ENCODE measurements at regions not wholly inside any gene's neighbourhood (a gene's known extent, or its start where the extent isn't known, plus 50 kb on each side); places are given as distances from the start of the nearest gene placed in this dataset.

GRCh38 chr9:32915802-32916201 is 85.6 kb downstream of the APTX start:
- Histone ChIP-seq H4K20me1 (ENCODE audit: control insufficient read depth, extremely low read depth, insufficient read depth, low read length) (no peaks in the 10 kb centered on the region), H3K79me2 (ENCODE audit: control insufficient read depth, insufficient read depth, low read length) (no peaks in the 10 kb centered on the region), H3K27me3 (ENCODE audit: control insufficient read depth, insufficient read depth, low read length) (no peaks in the 10 kb centered on the region), H3K4me2 (ENCODE audit: extremely low read depth, insufficient read depth, low read length) (no peak overlapping the region), H3K27ac (ENCODE audit: insufficient read depth, low read length) (no peak overlapping the region), H3K4me3 (replicated peaks in 1 of 4; ENCODE audit: control extremely low read depth in 1 of 4, insufficient read depth in 1 of 4, low read depth in 3 of 4, low read length in 4 of 4) (no peak overlapping the region), H3K9ac (ENCODE audit: insufficient read depth, low read length) (no peak overlapping the region), H3K36me3 (ENCODE audit: control insufficient read depth, insufficient read depth, low read length) (no peaks in the 10 kb centered on the region), H3K4me1 (ENCODE audit: control insufficient read depth, extremely low read depth, insufficient read depth, low read length) (no peaks in the 10 kb centered on the region), H2AFZ (ENCODE audit: low read length) (no peak overlapping the region), H3K9me3 (ENCODE audit: control insufficient read depth, insufficient read depth, low read depth, low read length) (no peaks in the 10 kb centered on the region)
- no peak for TF ChIP-seq EZH2 (IDR thresholded peaks at IDR 0.05; ENCODE audit: low read length, missing control alignments)
- no peak for TF ChIP-seq CTCF (conservative IDR thresholded peaks at IDR 0.05 in 1 of 2, IDR thresholded peaks at IDR 0.05 in 1 of 2; ENCODE audit: low read depth in 1 of 2, low read length in 2 of 2)
- no peak for DNase-seq (ENCODE audit: low read depth in 2 of 2)

- Histone ChIP-seq H3K36me3 (ENCODE audit: control insufficient read depth, insufficient read depth, low read length) (no peaks in the 10 kb centered on the region), H3K4me3 (replicated peaks in 1 of 4; ENCODE audit: control extremely low read depth in 1 of 4, insufficient read depth in 1 of 4, low read depth in 3 of 4, low read length in 4 of 4) (no peak overlapping the region), H3K27ac (ENCODE audit: insufficient read depth, low read length) (no peak overlapping the region), H2AFZ (ENCODE audit: low read length) (no peak overlapping the region), H4K20me1 (ENCODE audit: control insufficient read depth, extremely low read depth, insufficient read depth, low read length) (no peaks in the 10 kb centered on the region), H3K27me3 (ENCODE audit: control insufficient read depth, insufficient read depth, low read length) (no peaks in the 10 kb centered on the region), H3K9me3 (ENCODE audit: control insufficient read depth, insufficient read depth, low read depth, low read length) (no peaks in the 10 kb centered on the region), H3K9ac (ENCODE audit: insufficient read depth, low read length) (no peak overlapping the region), H3K4me2 (ENCODE audit: extremely low read depth, insufficient read depth, low read length) (no peak overlapping the region), H3K4me1 (ENCODE audit: control insufficient read depth, extremely low read depth, insufficient read depth, low read length) (no peaks in the 10 kb centered on the region), H3K79me2 (ENCODE audit: control insufficient read depth, insufficient read depth, low read length) (no peaks in the 10 kb centered on the region)
- TF ChIP-seq CTCF (conservative IDR thresholded peaks at IDR 0.05 in 1 of 2, IDR thresholded peaks at IDR 0.05 in 1 of 2; ENCODE audit: low read depth in 1 of 2, low read length in 2 of 2) (no peak), EZH2 (IDR thresholded peaks at IDR 0.05; ENCODE audit: low read length, missing control alignments) (no peak)
- DNase-seq (ENCODE audit: low read depth in 2 of 2) = no peak
Observed at GRCh38 chr9:32918628-32919027, 82.8 kb downstream of the APTX start.

Measured in fibroblast of lung (primary cell).